HG03175 (cell line): ENCODE measurements at regions not wholly inside any gene's neighbourhood (a gene's known extent, or its start where the extent isn't known, plus 50 kb on each side); places are given as distances from the start of the nearest gene placed in this dataset.

Source experiments
- ATAC-seq: cut with Tn5 transposase; IDR thresholded peaks from one replicate; pipeline ENCODE4 v1.9.1; 2021; ENCODE audit warnings: mild to moderate bottlenecking, moderate library complexity; ENCODE audit not compliant: unreplicated experiment

DNA sequence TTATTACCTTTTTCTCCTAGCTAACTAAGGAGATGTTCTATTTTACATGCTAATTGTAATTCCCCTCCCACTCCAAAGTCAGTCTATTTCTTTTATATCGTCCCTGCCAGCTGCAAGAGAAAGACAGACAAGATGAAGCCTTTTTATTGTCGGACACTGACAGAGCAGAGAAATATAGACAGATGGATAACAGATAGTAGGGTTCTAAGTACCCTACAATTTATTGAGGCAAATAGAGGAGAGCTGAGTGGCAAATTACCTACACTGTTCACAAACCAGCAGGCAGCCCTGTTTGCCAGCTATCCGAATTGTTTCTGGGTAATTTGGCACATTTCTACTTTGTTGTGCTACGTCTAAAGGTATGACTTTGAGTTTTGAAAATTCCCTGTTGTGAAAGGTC lies 392.3 kb upstream of the ZNF717 start:
- no peak for ATAC-seq

DNA sequence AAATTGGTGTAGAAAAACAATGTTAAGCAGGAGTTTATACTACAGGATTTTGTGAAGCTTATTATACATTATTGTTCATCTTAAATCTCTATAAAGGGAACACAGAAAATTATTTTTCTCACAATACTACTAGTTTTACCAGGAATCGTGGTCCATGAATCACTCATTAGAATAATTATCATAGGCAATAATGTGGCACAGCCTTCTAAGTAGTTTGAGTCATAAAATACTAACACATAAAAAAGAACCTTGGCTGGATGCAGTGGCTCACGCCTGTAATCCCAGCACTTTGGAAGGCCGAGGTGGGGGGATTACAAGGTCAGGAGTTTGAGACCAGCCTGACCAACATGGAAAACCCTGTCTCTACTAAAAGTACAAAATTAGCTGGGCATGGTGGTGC lies 393.1 kb upstream of the ZNF717 start:
- ATAC-seq: no peak

DNA sequence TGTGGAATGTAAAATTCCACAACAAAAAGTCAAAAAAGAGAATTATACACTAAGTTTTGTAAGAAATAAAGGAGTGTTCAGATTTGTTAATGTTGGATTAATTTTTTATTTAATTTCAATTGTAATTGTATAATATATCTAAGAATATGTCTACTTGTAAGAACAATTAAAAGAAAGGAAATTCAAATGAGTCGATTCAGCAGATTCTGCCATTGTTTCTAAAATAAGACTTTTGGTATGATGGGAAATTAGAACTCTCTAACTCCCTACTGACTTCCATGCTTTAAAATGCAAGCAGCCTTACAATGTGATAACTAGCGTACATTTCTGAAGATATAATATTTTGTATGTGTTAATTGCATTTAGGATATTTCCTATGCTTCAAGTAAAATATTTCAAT lies 395.9 kb upstream of the ZNF717 start:
- no peak for ATAC-seq

DNA sequence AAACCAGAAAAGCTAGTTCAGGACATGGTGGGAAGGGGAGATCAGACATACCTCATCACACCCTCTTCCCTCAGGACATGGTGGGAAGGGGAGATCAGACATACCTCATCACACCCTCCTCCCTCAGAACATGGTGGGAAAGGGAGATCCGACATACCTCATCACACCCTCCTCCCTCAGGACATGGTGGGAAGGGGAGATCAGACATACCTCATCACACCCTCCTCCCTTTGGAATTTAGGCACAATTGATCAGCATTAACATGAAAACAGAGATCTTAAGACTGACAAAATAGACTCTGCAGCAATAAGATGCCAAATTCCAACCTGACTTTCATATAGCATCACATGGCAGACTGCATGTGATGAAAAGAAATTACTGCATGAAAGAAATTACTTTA lies 412.7 kb upstream of the ZNF717 start:
- no peak for ATAC-seq

DNA sequence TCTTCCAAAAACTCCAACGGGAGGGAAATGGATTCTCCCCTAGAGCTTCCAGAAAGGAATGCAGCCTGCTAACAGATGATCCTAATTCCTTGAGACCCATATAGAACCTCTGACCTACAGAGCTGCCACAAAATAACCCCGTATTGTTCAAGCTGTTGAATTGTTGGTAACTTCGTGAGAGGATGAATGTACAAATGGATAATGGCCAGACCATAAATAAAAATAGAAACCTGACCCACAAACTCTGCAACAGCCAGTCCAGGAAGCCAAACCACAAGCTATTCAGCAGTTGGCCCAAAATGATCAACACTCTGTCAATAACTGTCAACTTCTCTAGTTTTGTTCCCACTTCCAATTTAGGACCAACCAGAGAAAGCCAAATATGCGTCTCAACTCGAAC lies 414.0 kb upstream of the ZNF717 start:
- no peak for ATAC-seq

DNA sequence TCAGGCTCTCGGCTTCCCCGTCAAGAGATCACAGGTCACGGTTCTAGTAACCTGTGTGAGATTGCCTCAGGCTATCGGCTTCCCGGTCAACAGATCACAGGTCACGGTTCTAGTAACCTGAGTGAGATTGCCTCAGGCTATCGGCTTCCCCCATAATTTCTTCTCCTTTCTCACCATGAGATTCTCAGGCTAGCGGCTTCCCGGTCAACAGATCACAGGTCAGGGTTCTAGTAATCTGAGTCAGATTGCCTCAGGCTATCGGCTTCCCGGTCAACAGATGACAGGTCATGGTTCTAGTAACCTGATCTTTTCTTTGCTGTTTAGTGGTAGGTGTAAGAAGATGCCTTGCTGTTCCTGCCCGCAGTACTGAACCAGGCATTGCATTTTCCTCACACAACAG lies 418.2 kb upstream of the ZNF717 start:
- no peak for ATAC-seq

DNA sequence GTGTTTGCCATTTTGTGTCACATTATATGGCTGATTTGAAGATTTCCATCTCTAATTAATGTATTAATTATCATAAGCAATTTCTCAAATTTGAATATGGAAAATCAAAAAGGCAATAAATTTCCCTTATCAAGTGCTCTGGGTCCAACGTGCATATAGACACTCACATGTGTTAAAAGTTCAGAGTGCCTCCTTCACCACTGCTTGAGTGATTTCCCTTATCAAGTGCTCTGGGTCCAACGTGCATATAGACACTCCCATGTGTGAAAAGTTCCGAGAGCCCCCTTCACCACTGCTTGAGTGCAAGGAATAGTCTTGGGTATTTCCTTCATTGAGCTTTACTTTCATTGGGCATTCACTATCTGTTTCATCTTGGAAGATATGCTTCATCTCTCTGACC lies 421.0 kb upstream of the ZNF717 start:
- no peak for ATAC-seq

DNA sequence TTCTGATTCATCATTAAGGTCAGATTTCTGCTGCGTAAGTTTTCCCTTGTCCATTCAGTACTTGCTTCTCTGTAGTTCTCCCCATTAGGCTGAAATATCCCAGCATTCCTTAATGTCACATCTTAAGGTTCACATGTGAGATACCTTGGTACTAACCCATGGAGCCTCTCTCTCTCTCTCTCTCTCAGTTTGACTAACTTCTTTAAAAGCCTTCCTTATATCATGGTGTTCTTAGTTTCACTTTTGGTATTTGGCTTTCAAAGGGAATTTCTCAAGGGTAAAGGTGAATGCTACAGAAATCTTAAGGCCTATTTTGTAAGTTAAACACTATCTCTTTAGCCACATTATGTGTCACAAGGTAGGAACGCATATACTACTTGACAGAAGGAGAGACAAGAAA lies 427.3 kb upstream of the ZNF717 start:
- no peak for ATAC-seq

DNA sequence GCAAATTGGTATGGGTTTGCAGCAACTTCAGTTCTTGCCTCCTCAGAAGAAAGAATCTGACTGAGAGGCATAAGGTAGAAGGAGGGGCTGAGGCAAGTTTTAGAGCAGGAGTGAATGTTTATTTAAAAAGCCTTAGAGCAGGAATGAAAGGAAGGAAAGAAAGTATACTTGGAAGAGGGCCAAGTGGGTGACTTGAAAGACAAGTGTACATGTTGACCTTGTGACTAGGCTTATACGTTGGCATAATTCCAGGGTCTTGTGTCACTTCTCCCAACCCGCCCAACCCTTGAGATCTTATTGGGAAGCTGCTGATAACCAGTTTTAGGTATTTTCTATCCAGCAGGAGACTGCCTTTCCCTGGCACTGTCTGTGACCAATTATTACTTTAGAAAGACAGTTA lies 436.9 kb upstream of the ZNF717 start:
- ATAC-seq: no peak

DNA sequence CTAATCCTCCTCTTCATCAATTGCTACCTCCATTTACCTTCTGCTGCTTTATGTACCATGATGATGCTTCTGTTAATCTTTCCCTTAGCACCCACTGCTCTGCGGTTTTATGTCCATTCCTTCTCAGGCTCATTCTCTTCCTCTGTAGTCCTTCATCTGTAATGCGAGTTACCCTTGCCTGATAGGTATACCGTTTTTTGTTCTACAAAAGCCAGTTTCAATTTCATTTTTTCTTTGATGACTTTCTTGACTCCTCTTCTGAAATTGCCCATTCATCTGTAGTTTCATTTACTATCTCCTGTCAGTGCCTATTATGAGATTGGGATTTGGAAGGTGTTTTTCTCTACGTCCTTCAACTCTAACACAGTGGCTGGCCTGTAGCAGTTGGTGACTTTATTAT lies 445.9 kb upstream of the ZNF717 start:
- ATAC-seq: no peak

DNA sequence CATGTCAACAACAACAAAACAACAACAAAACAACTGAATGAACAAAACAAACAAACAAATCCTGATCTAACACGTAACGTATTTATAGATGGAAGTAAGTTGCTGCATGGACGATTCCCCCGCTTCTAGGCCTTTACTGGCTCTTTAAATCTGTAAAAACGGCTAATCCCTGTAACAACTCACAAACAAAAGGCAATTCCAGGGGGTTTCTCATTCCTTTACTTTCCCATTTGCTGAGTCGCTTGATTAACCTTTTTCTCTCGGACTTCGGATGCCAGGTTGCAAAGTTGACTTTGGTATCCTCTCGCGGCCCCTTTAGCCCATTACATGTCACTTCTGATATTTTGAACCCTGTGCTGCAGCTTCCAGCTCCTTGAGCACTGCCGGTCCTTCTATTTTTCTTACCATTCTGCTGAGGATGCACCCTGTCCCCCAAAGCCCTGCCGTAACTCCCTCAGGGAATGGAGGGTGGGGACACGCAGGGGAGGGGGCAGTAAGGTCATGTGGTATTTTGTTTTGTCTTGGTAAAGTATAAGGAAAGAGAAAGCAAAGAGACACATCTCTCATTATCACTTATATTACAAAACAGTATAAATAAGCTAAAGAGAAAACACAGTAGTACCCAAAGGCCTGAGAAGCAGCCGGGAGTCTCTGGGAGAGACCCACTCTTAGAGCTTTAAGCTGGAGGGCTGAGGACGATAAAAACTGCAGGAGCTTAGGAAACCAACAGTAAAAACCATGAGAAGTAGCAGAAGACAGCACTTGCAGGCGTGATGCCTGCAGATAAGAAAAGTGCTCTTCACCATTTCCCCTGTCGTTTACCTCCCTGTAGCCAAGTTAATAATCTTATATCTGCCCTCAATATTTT lies 457.8 kb upstream of the ZNF717 start:
- ATAC-seq: no peak

DNA sequence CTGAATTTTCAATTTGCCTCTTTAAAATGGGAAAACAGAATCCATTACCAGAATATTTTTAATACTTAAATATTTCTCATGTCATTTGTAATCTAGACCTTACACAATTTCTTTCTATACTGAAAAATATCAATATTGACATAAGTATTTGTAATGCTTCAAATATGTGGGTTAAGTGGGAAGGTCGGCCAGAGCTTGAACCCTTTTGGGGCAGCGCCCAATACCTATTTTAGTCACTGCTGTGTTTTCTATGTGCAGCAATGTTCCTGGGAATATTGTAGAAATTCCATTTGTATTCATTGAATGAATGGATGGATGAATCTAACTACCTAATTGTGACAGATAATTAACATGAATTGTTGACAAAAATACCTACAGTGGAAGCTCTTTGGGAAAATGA lies 459.7 kb upstream of the ZNF717 start:
- ATAC-seq: no peak

DNA sequence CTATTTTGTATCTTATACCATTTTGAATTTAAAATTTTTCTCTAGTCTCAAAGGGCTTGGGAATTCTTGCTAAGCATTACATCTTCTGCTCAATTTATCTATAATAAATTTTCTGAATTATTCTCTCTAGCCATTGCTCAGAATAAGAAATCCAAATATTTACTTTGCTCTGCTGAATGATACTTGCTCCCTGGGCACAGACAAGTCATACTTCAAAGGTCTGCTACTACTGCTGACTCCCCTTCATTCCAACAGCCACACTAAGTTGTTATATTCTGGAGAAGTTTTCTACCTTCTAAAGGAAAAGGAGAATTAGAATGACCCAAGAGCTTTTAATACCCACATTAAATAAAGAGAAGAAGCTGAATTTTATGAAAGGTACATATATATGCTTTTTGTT lies 460.3 kb upstream of the ZNF717 start:
- ATAC-seq: no peak

DNA sequence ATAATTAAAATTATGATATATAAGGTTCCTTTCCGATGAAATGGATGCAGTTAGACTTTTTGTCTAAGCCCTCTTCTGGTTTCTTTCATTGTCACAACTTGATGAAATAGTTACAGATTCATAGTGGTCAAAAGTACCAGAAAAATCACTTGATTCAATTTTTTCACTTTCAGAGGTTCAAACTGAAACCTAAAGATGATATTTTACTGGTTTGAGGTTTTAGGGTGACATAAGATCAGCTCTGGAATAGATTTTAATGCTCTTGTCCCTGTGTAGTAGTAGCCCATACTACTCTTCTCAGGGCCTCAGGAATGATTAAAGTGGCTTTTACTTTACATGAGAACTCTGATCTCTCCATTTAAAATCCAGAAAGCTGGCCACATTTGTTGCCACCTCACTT lies 479.1 kb upstream of the ZNF717 start:
- ATAC-seq: no peak

DNA sequence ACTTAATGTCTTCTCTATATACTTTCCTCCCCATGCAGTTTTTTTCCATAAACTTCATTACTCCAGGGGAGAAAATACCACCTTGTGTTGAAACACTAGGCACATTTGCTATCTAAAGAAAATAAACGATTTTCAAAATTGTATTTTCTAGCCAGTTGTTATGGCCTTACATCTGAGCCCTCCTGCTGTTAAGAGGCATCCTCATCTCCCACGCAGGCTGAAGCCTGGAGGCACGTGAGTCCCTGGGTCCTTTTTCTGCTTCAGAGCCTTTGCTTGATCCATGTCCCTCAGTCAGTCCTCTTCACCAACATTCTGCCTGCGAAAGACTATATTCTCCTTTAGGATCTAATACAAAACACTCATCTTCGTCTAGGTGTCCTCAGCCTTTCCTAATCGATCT lies 479.6 kb upstream of the ZNF717 start:
- ATAC-seq: no peak

DNA sequence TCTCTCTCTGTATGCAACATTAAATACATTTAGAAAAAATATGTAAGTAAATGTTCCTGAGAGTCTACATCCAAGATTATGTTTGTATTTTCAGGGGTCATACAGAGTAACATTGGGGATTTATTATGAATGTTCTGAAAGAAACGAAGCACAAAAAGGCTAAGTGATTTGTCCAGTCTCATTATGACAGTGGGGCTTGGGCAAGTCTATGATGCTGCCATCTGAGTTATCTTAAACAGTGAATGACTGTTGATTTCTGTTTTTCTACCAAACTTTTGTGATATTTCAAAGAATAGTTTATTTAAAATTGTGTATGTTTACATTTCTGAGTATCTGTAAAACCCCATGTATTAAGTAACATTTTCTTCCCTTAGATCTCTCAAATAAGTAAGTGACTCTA lies 481.2 kb upstream of the ZNF717 start:
- ATAC-seq: no peak

DNA sequence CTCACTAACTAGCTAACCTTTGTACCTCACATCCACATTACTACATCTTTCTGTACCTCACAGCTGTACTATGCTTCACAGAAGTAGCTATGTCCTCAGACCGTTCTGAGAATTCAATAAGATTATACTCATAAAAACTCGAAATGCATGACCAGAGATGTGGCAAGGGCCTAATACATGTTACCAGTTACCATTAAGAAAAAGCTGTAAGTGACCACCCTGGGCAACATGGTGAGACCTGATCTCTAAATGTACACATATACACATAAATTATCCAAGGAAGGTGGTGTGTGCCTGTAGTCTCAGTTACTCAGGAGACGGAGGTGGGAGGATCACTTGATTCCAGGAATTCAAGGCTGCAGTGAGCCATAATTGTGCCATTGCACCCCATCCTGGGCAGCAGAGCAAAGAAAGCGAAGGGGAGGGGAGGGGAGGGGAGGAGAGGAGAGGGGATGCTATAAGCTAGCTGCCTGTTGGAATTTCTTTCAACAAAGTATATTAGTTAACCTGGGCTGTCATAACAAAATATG lies 482.6 kb upstream of the ZNF717 start:
- ATAC-seq: no peak

DNA sequence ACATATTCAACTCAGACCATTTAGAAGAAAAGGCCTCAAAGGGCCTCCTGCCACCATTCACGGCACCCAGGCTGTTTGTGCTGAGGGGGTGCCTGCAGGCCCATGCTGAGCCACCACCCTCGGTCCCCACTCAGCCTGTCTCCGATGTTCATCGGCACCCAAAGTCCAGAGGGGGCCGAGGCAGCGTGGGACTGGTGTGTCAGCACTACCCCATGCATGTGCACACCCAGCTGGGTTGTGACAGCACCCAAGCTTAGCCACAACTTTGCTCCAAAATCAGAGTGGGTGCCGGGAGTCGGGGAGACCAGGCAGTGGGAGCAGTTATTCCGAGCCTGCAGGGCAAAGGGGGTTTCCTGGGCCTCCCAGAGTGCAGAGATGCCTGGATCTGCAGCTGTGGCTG lies 508.5 kb upstream of the ZNF717 start:
- no peak for ATAC-seq

DNA sequence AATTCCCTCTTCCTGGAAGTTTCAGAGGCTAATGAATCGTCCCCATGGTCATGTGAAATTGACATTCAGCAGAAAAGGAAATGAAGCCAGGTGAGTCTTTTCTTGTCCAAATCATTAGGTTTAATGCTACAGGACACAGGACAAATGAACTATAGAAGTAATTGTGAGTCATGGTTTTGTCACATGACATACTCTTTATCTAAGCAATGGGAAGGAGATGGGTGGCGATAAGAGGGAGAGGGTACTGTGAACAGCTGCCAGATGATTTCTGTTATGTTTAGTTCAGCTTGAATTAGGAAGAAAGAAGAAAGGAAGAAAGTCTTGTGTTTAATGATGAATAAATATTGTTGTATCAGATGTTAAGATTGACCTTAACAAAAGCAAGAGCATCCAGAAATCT lies 515.4 kb upstream of the ZNF717 start:
- ATAC-seq: no peak

DNA sequence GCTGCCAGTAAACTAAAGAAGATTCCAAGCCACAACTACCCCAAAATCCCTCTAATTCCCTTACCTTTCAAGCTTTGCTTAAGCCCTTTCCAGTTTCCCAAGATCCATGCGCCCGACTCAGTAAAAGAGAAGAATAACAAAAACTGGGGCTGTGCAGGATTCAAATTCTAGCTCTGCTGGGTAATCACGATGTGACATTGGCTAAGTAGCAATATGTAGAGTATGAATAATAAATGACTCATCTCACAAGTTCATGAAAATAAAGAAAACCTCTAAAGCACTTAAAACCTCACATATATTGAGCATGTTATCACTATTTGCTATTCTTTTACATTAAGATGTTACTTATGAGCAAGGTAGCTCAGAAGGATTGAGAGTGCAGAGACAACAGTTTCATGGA lies 522.2 kb upstream of the ZNF717 start:
- ATAC-seq: no peak

DNA sequence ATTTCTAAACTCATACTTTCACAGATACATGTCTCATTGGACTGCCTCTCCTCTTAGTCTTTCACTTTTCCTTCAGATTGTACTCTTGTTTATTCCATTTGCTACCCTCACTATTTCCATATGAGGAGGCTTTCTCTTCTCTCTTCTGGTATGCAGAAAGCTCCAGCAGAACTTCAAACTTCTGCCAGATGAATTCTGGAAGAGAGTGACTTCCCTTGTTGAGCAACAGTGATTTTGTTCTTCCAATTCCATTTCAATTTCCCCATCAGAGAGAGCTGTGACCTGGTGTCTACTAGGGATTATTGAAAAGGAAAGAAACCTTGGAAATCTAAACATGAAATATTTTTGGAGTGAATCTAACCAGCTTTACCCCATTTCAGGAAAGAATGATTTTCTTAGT lies 523.2 kb upstream of the ZNF717 start:
- no peak for ATAC-seq

DNA sequence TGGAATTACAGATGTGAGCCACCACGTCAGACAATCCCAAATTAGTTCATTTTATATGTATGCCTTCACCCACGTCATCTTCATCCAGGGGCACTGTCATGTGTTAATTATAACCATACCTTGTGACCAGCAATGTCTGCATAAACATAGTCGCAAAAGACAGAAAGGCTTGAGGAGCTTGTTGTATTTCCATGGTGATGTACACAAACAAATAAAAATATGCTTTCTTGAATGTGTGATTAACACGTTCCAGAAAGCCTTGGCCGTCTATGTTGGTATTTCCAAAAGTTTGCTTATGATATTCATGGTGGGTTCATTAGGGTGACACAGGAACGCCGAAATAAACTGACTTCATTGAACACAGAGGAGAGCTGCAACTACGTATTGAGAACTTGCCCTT lies 524.7 kb upstream of the ZNF717 start:
- no peak for ATAC-seq

DNA sequence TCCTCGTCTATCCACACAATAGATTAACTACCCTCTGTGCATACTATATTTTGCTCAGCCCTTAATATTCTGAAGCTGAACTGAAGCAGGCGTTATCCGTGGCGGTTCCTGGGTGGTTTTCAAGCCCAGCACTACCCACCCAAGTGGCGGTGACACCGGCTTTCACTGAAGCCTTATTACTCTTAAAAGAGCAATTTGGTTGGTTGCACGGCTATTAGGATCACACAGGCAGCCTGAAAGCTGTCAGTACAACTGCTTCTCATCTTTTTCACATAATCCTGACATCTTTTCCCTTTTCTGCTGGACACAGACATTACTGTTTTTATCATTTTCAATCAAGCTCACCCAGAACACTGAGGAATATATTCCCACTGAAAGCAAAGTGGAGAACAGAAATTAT lies 525.3 kb upstream of the ZNF717 start:
- ATAC-seq: no peak
